Stimulated activated CD4-positive, alpha-beta T cell treated with anti-CD3 and anti-CD28 coated beads, Interleukin-2, amount 100 ng/mL, for 48 hours (primary cell): ENCODE measurements at regions not wholly inside any gene's neighbourhood (a gene's known extent, or its start where the extent isn't known, plus 50 kb on each side); places are given as distances from the start of the nearest gene placed in this dataset.
"Not testable (repeated sequence)": the region's sequence is repeated elsewhere in the genome, so short reads cannot be mapped to it uniquely, and the experiment has no call there.

Experiments
- DNase-seq, 2 donors: peaks; one replicate each; pipeline ENCODE4 v3.0.0-alpha.2; 2020

- DNase-seq, result no peak
Measured at GRCh38 chr2:59776726-59777008, 776.8 kb downstream of the BCL11A start.

GRCh38 chr2:59774821-59775433 lies 778.5 kb downstream of the BCL11A start:
- no peak for DNase-seq

GRCh38 chr2:59770651-59771050 lies 782.8 kb downstream of the BCL11A start:
- DNase-seq, result no peak

- no peak for DNase-seq
Measured at GRCh38 chr2:59761966-59762365, 791.5 kb downstream of the BCL11A start.

- no peak for DNase-seq
Measured at GRCh38 chr2:59756150-59756549, 797.3 kb downstream of the BCL11A start.

- DNase-seq, result no peak
Measured at GRCh38 chr2:59754011-59754735, 799.3 kb downstream of the BCL11A start.

- DNase-seq, result no peak
Measured at GRCh38 chr2:59752512-59752911, 800.9 kb downstream of the BCL11A start.

GRCh38 chr2:59752071-59752470 lies 801.4 kb downstream of the BCL11A start:
- DNase-seq, result no peak

GRCh38 chr2:59751214-59751613 lies 802.2 kb downstream of the BCL11A start:
- not testable (repeated sequence) for DNase-seq

- no peak for DNase-seq
Measured at GRCh38 chr2:59746291-59746690, 807.2 kb downstream of the BCL11A start.

- no peak for DNase-seq
Measured at GRCh38 chr2:59745085-59745484, 808.4 kb downstream of the BCL11A start.

GRCh38 chr2:59744436-59744835 lies 809.0 kb downstream of the BCL11A start:
- DNase-seq, result no peak

- no peak for DNase-seq
Measured at GRCh38 chr2:59741840-59742239, 811.6 kb downstream of the BCL11A start.

- no peak for DNase-seq
Measured at GRCh38 chr2:59739166-59739565, 814.3 kb downstream of the BCL11A start.

- no peak for DNase-seq
Measured at GRCh38 chr2:59737299-59737698, 816.2 kb downstream of the BCL11A start.

GRCh38 chr2:59734743-59735142 lies 818.7 kb downstream of the BCL11A start:
- DNase-seq, result no peak

- DNase-seq, result no peak
Measured at GRCh38 chr2:59733970-59734369, 819.5 kb downstream of the BCL11A start.

- no peak for DNase-seq
Measured at GRCh38 chr2:59733567-59733930, 819.9 kb downstream of the BCL11A start.

GRCh38 chr2:59732871-59733566 lies 820.4 kb downstream of the BCL11A start:
- DNase-seq, result no peak

- no peak for DNase-seq
Measured at GRCh38 chr2:59727121-59727590, 826.3 kb downstream of the BCL11A start.

- no peak for DNase-seq
Measured at GRCh38 chr2:59726228-59727120, 827.0 kb downstream of the BCL11A start.

- no peak for DNase-seq
Measured at GRCh38 chr2:59724746-59725145, 828.7 kb downstream of the BCL11A start.

GRCh38 chr2:59720296-59720866 lies 833.1 kb downstream of the BCL11A start:
- no peak for DNase-seq
